ENCODE measurements at regions not wholly inside any gene's neighbourhood (a gene's known extent, or its start where the extent isn't known, plus 50 kb on each side); places are given as distances from the start of the nearest gene placed in this dataset.

DNA sequence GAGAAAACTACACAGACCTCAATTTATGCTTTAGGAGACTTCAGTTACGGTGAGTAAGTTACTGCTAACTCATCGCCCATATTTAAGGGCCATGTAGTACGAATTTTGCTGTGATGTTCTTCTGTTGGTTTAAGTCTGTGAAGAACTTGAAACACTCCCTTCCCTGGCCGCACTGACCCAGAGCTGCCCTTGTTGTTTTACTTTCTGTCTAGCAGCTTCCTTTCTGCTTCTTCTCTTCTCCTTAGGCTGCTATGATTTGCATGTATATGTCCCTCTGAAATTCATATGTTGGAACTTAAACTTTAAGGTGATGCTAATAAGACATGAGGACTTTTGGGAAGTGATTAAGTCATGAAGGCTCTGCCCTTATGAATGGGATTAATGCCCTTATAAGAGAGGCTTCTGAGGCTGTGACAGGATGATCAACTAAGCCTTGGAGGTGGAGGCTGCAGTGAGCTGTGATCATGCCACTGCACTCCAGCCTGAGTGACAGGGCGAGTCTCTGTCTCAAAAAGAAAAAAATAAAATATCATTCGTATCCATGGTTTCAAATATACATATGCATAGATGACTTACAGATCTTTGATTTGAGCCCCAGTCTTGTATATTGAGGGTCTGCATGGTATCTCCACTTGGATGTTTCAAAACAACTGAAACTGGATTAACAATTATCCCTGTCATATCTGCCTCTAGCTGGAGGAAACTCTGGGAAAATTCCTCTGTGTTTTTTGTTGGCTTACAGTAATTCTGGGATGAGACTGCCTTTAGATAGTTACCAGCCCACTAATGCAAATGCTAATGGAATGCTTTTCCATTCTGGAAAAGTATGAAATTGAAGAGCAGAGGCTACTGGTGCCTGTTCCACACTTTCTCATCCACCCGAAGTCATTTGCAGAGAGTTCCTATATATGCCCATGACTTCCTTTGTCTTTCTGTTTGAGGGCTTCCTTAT, 263.4 kb upstream of the ACTBL2 start:
- TF ChIP-seq, protein P1, sequence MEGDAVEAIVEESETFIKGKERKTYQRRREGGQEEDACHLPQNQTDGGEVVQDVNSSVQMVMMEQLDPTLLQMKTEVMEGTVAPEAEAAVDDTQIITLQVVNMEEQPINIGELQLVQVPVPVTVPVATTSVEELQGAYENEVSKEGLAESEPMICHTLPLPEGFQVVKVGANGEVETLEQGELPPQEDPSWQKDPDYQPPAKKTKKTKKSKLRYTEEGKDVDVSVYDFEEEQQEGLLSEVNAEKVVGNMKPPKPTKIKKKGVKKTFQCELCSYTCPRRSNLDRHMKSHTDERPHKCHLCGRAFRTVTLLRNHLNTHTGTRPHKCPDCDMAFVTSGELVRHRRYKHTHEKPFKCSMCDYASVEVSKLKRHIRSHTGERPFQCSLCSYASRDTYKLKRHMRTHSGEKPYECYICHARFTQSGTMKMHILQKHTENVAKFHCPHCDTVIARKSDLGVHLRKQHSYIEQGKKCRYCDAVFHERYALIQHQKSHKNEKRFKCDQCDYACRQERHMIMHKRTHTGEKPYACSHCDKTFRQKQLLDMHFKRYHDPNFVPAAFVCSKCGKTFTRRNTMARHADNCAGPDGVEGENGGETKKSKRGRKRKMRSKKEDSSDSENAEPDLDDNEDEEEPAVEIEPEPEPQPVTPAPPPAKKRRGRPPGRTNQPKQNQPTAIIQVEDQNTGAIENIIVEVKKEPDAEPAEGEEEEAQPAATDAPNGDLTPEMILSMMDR (IDR thresholded peaks at IDR 0.05; ENCODE audit: low read depth, low read length, poor library complexity, severe bottlenecking): no peak
- no peak for TF ChIP-seq EZH2phosphoT487 (IDR thresholded peaks at IDR 0.05; ENCODE audit: borderline replicate concordance, low read length)

Data from DOHH2 (cell line).